ENCODE measurements at regions not wholly inside any gene's neighbourhood (a gene's known extent, or its start where the extent isn't known, plus 50 kb on each side); places are given as distances from the start of the nearest gene placed in this dataset.

- H3K9me2 ChIP-seq: no peaks in the 10 kb centered on the region
- no peak overlapping the region for H3K27ac ChIP-seq (ENCODE audit: low read depth in 2 of 2, low read length in 1 of 2)
- no peaks in the 10 kb centered on the region for H3F3A ChIP-seq (replicated peaks; ENCODE audit: insufficient read depth)
- H3K4me3 ChIP-seq (ENCODE audit: low read depth in 2 of 2, low read length in 1 of 2): no peak overlapping the region
- H3K4me1 ChIP-seq (ENCODE audit: control insufficient read depth in 1 of 2, insufficient read depth in 2 of 2, low read depth in 1 of 2, low read length in 1 of 2): no peaks in the 10 kb centered on the region
- H3K79me2 ChIP-seq (ENCODE audit: insufficient read depth): no peaks in the 10 kb centered on the region
- 0% methylated on average over 2 of the region's 2 CpGs for WGBS (ENCODE audit: low lambda C conversion rate)
- no peak overlapping the region for H3K9ac ChIP-seq
- no peak overlapping the region for H2AFZ ChIP-seq (ENCODE audit: low read depth)
- no peak for TF ChIP-seq SMC3 (IDR thresholded peaks at IDR 0.05; ENCODE audit: low read depth, low read length)
- no peak for TF ChIP-seq YY1 (IDR thresholded peaks at IDR 0.05; ENCODE audit: low read depth)
- no peak for TF ChIP-seq SIN3A (IDR thresholded peaks at IDR 0.05; ENCODE audit: borderline replicate concordance, low read depth, low read length)
- TF ChIP-seq RFX5 (IDR thresholded peaks at IDR 0.05; ENCODE audit: low read length): no peak
- TF ChIP-seq TEAD4 (IDR thresholded peaks at IDR 0.05; ENCODE audit: borderline replicate concordance, insufficient read depth): no peak
- TF ChIP-seq EP300 (IDR thresholded peaks at IDR 0.05; ENCODE audit: borderline replicate concordance in 1 of 2, low read depth in 1 of 2, low read length in 1 of 2): no peak
- no peak for TF ChIP-seq CHD2 (IDR thresholded peaks at IDR 0.05; ENCODE audit: low read length, partially characterized antibody)
- TF ChIP-seq ELF1 (IDR thresholded peaks at IDR 0.05): no peak
- TF ChIP-seq ZBTB33 (IDR thresholded peaks at IDR 0.05; ENCODE audit: borderline replicate concordance, low read depth): no peak
- no peak for TF ChIP-seq FOSL2 (IDR thresholded peaks at IDR 0.05; ENCODE audit: borderline replicate concordance, low read depth)
- TF ChIP-seq JUND (IDR thresholded peaks at IDR 0.05): no peak
- TF ChIP-seq RCOR1 (IDR thresholded peaks at IDR 0.05; ENCODE audit: low read length): no peak
- no peak for TF ChIP-seq FOXM1 (IDR thresholded peaks at IDR 0.05; ENCODE audit: low read depth)
- no peak for TF ChIP-seq EZH2phosphoT487 (IDR thresholded peaks at IDR 0.05; ENCODE audit: borderline replicate concordance, low read depth)
- H3K36me3 ChIP-seq (replicated peaks in 1 of 2; ENCODE audit: control insufficient read depth in 1 of 2, insufficient read depth in 2 of 2, low read length in 1 of 2): no peaks in the 10 kb centered on the region
- H4K20me1 ChIP-seq (ENCODE audit: insufficient read depth): no peaks in the 10 kb centered on the region
- no peak overlapping the region for H3K4me2 ChIP-seq
- ChIA-PET CTCF (no interaction called here), POLR2A (no interaction called here)
- DNase-seq: no peak
- H3K27me3 ChIP-seq (ENCODE audit: insufficient read depth): no peaks in the 10 kb centered on the region
- no peaks in the 10 kb centered on the region for H3K9me3 ChIP-seq
Measured at GRCh38 chr9:1513105-1513504, 462.9 kb downstream of the DMRT2 start.

GRCh38 chr9:1514250-1514649, 464.1 kb downstream of the DMRT2 start:
- CTCF ChIA-PET: no interaction called here
- H3K9me3 ChIP-seq: no peaks in the 10 kb centered on the region
- no peak overlapping the region for H3K9ac ChIP-seq
- TF ChIP-seq CTCF (IDR thresholded peaks at IDR 0.05) (no peak), FOSL2 (IDR thresholded peaks at IDR 0.05; ENCODE audit: borderline replicate concordance, low read depth) (no peak), GABPA (IDR thresholded peaks at IDR 0.05; ENCODE audit: low read depth) (no peak), IRF3 (IDR thresholded peaks at IDR 0.05; ENCODE audit: low read depth, low read length) (no peak), POLR2AphosphoS5 (IDR thresholded peaks at IDR 0.05; ENCODE audit: low read depth, low read length) (no peak), TAF1 (IDR thresholded peaks at IDR 0.05; ENCODE audit: borderline replicate concordance, low read depth, low read length) (no peak), GATA2 (CRISPR knock-in tag; IDR thresholded peaks at IDR 0.05) (no peak), TEAD4 (IDR thresholded peaks at IDR 0.05; ENCODE audit: borderline replicate concordance, insufficient read depth) (no peak), CHD2 (IDR thresholded peaks at IDR 0.05; ENCODE audit: low read length, partially characterized antibody) (no peak), SMC3 (IDR thresholded peaks at IDR 0.05; ENCODE audit: low read depth, low read length) (no peak), JUND (IDR thresholded peaks at IDR 0.05) (no peak), RCOR1 (IDR thresholded peaks at IDR 0.05; ENCODE audit: low read length) (no peak)
- H3K27ac ChIP-seq (ENCODE audit: low read depth in 2 of 2, low read length in 1 of 2): no peak overlapping the region
- H3K4me1 ChIP-seq (ENCODE audit: control insufficient read depth in 1 of 2, insufficient read depth in 2 of 2, low read depth in 1 of 2, low read length in 1 of 2): no peaks in the 10 kb centered on the region
- POLR2A ChIA-PET: no interaction called here
- no peaks in the 10 kb centered on the region for H3F3A ChIP-seq (replicated peaks; ENCODE audit: insufficient read depth)
- H3K36me3 ChIP-seq (replicated peaks in 1 of 2; ENCODE audit: control insufficient read depth in 1 of 2, insufficient read depth in 2 of 2, low read length in 1 of 2): no peaks in the 10 kb centered on the region
- H3K9me2 ChIP-seq: no peaks in the 10 kb centered on the region
- no peak for DNase-seq
- H3K4me2 ChIP-seq: no peak overlapping the region
- H3K27me3 ChIP-seq (ENCODE audit: insufficient read depth): no peaks in the 10 kb centered on the region
- H3K4me3 ChIP-seq (ENCODE audit: low read depth in 2 of 2, low read length in 1 of 2): no peak overlapping the region
- WGBS (ENCODE audit: low lambda C conversion rate): 0% methylated on average over 2 of the region's 3 CpGs
- no peaks in the 10 kb centered on the region for H3K79me2 ChIP-seq (ENCODE audit: insufficient read depth)
- H2AFZ ChIP-seq (ENCODE audit: low read depth): no peak overlapping the region
- no peaks in the 10 kb centered on the region for H4K20me1 ChIP-seq (ENCODE audit: insufficient read depth)
